Lower leg skin (tissue), 4 donors: ENCODE measurements at regions not wholly inside any gene's neighbourhood (a gene's known extent, or its start where the extent isn't known, plus 50 kb on each side); places are given as distances from the start of the nearest gene placed in this dataset.

Source experiments
- DNase-seq, 2 donors: peaks; one replicate each; pipeline ENCODE4 v3.0.0-alpha.2; 2019; ENCODE audit warnings: low spot score in 2 of 2
- H3K4me3 ChIP-seq: fragments of 200-600 bp; sonication (generic); 2 replicates; pipeline ENCODE4 v1.5.1; 2017; ENCODE audit warnings: mild to moderate bottlenecking, low read depth; ENCODE audit not compliant: poor library complexity, severe bottlenecking
- POLR2A ChIP-seq, 2 donors: fragments of 450-650 bp; IDR thresholded peaks; one replicate each; pipeline ENCODE4 v1.6.1; 2016 to 2017; ENCODE audit warnings: antibody characterized with exemption in 2 of 2, mild to moderate bottlenecking in 1 of 2, moderate library complexity in 1 of 2
- WGBS, 2 donors: methylation state at CpG; one replicate each; pipeline ENCODE4 v1.1.5; 2018; 5-methylcytosine and 5-hydroxymethylcytosine counted together
- intact Hi-C: fragments of 100-400 bp; cut with DNase I; formaldehyde crosslinking; loops from one replicate; pipeline ENCODE4 v1.15.0; 2023; ENCODE audit warnings: low total_unique reads
- TF ChIP-seq, protein P1 (sequence below), 3 donors: fragments of 450-650 bp; IDR thresholded peaks; one replicate each; pipeline ENCODE4 v1.5.1; 2016; ENCODE audit warnings: antibody characterized with exemption in 3 of 3, mild to moderate bottlenecking in 3 of 3, moderate library complexity in 2 of 3

DNA sequence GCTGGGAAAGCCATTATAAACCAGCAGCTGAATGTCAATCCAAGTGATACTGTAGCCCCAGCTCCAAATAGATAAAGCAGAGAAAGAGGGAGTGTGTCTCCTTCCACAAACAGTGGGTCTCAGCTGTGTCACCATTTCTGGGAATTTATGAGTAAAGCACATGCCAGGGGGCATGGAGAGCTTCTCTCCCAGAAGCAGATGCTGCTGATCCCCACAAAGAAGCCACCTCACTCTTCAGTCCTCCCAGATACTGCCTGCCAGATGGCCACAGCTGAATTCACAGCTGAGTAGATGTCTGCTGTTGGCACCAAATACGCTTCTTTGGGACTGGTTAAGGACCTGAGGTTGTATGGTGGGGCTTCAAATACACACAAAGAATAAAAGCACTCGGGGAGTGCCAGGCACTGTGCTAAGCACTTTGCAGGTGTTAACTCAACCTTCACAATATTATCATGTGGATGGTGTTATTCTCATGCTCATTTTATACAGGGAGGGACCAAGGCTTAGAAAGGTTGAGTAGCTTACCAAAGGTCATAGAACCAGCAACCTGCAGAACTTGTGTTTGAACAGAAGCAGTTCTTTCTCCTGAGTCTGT is 298.3 kb downstream of the CDH11 start:
- no peak overlapping the region for H3K4me3 ChIP-seq
- WGBS, 2 donors, result 74 to 79% methylated on average over 2 of the region's 2 CpGs
- no peak for TF ChIP-seq POLR2A (IDR thresholded peaks at IDR 0.05)
- TF ChIP-seq, protein P1, sequence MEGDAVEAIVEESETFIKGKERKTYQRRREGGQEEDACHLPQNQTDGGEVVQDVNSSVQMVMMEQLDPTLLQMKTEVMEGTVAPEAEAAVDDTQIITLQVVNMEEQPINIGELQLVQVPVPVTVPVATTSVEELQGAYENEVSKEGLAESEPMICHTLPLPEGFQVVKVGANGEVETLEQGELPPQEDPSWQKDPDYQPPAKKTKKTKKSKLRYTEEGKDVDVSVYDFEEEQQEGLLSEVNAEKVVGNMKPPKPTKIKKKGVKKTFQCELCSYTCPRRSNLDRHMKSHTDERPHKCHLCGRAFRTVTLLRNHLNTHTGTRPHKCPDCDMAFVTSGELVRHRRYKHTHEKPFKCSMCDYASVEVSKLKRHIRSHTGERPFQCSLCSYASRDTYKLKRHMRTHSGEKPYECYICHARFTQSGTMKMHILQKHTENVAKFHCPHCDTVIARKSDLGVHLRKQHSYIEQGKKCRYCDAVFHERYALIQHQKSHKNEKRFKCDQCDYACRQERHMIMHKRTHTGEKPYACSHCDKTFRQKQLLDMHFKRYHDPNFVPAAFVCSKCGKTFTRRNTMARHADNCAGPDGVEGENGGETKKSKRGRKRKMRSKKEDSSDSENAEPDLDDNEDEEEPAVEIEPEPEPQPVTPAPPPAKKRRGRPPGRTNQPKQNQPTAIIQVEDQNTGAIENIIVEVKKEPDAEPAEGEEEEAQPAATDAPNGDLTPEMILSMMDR (IDR thresholded peaks at IDR 0.05), result no peak
- DNase-seq, result no peak
- intact Hi-C loops, result no loop called here

DNA sequence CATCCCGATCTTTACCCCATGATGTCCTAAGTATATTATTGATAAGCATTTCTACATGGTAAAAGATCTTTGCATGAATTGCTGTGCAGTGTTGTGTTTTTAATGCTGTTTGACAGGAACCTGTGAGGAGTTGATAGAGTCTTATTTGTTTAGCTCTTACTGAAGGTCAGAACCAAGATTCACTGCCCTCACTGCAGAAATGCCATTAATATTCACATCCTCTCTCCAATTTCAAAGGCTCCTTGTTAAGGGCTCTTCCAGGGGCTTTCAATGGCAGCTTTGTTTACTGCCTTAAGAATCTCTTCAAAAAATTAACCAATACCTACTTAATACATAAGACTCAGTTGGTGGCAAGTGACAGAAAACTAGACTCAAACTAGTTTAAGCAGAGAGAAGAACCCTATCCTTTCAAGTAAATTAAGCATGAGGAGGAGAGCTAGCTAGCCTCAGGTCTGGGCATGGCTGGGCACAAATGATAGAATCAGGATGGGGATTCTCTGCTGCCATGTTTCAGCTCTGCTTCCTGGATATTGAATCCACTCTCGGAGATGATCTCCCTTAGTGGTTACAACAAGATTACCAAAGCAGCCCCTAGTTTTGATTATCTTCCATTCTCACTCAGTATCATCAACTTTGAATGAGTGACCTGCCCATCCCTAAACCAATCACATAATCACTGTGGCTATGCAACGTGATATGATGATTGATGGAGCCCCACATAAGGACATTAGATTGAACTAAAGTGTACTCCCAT is 311.8 kb downstream of the CDH11 start:
- DNase-seq, result no peak
- no peak overlapping the region for H3K4me3 ChIP-seq
- no peak for TF ChIP-seq POLR2A (IDR thresholded peaks at IDR 0.05)
- TF ChIP-seq, protein P1 (IDR thresholded peaks at IDR 0.05), result no peak
- intact Hi-C loops, result no loop called here
- WGBS, 2 donors, result 79 to 88% methylated on average over 3 of the region's 3 CpGs

DNA sequence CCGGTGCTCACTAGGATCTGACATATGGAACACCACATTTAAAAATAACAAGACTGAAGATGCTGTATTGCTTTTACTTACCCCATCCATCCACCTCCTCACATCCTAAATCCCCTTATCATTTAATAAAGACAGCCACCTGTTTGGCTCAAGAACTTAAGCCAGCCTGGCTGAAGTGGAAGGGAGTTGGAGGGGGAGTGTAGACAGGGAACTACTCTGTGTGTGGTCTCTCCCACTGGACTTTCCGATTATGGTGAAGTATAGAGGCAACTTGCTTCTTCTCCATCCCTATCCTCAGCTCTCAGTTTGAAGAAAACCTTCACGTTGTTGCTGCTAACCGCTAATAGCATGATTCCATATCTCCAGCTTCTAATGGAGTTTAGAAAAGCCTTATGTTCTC is 313.4 kb downstream of the CDH11 start:
- intact Hi-C loops, result no loop called here
- WGBS, 2 donors, result 76 to 87% methylated on average over 4 of the region's 4 CpGs
- no peak overlapping the region for H3K4me3 ChIP-seq
- TF ChIP-seq, protein P1 (IDR thresholded peaks at IDR 0.05), result no peak
- TF ChIP-seq POLR2A (IDR thresholded peaks at IDR 0.05), result no peak
- no peak for DNase-seq

DNA sequence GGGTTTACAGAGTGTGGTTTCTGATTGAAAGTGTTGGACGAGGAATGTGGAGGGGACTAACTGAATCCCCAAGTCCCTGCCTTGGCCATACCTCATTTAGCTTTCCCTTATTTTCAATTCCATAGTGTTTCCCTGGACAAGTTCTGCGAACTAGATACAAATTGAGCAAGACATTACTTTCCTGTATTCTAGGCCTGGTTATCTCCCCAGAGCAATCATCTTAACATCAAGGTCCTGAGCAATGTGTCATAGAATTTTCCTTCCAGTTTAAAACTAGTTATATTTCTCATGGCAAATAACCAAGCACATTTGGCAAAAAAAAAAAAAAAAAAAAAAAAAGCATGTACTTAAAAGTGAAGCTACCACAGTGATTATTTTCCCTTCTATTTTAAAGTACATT is 330.1 kb downstream of the CDH11 start:
- no peak overlapping the region for H3K4me3 ChIP-seq
- 81 to 83% methylated on average over 2 of the region's 2 CpGs for WGBS, 2 donors
- DNase-seq, result no peak
- TF ChIP-seq, protein P1 (IDR thresholded peaks at IDR 0.05), result no peak
- no peak for TF ChIP-seq POLR2A (IDR thresholded peaks at IDR 0.05)
- intact Hi-C loops, result no loop called here

DNA sequence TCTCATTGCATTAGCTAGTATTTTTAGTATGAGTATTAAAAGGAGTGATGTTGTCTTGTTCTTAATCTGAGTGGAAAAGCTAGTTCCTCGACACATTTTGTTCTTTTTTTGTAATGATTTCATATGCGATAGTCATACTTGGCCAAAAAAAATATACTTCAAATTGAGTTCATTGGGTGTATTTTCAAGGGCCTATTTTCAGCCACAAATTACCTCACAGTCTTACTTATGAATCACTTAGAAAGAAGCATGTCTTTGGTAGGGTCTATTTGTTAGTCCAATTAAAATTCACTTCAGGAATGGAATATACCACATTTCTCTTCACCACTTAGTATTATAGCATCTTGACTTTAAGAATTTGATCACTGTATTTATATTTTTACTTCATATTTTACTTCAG is 337.2 kb downstream of the CDH11 start:
- no peak overlapping the region for H3K4me3 ChIP-seq
- intact Hi-C loops, result no loop called here
- TF ChIP-seq, protein P1 (IDR thresholded peaks at IDR 0.05), result no peak
- no peak for TF ChIP-seq POLR2A (IDR thresholded peaks at IDR 0.05)
- no peak for DNase-seq
- 74 to 79% methylated on average over 2 of the region's 2 CpGs for WGBS, 2 donors
